GM19025 (cell line): ENCODE measurements at regions not wholly inside any gene's neighbourhood (a gene's known extent, or its start where the extent isn't known, plus 50 kb on each side); places are given as distances from the start of the nearest gene placed in this dataset.

ENCODE experiments used
- ATAC-seq: cut with Tn5 transposase; IDR thresholded peaks from one replicate; pipeline ENCODE4 v1.9.1; 2021; ENCODE audit warnings: mild to moderate bottlenecking, low read depth, moderate library complexity; ENCODE audit not compliant: unreplicated experiment

DNA sequence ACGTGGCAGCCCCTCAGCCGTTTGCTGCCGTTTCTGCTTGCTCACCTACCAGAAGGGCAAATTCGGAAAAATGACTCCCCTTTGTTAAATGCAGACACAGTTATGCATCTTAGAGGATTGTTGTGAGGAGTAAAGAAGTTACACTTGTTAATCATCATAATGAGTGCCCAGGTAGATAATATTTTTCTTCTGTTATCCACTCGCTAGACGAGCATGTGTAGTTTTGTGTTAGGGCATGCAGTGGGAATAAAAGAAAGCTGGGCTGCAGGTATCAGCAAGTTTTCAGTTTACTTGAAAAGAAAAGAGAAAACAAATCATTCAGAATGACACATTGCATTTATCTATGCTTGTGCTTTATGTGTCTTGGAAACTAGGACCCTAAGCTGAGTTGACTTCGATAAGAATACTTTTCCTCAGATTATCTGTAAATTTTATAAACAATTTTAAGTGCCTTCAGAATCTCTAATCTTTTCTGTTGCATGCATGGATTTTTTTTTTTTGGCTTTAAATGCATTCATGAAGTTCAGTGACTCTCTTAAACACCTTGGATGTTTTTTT is 365.3 kb downstream of the QKI start:
- no peak for ATAC-seq

- no peak for ATAC-seq
Observed at GRCh38 chr6:163777716-163778115, 363.2 kb downstream of the QKI start.

- no peak for ATAC-seq
Observed at GRCh38 chr6:163776906-163777686, 362.6 kb downstream of the QKI start.

DNA sequence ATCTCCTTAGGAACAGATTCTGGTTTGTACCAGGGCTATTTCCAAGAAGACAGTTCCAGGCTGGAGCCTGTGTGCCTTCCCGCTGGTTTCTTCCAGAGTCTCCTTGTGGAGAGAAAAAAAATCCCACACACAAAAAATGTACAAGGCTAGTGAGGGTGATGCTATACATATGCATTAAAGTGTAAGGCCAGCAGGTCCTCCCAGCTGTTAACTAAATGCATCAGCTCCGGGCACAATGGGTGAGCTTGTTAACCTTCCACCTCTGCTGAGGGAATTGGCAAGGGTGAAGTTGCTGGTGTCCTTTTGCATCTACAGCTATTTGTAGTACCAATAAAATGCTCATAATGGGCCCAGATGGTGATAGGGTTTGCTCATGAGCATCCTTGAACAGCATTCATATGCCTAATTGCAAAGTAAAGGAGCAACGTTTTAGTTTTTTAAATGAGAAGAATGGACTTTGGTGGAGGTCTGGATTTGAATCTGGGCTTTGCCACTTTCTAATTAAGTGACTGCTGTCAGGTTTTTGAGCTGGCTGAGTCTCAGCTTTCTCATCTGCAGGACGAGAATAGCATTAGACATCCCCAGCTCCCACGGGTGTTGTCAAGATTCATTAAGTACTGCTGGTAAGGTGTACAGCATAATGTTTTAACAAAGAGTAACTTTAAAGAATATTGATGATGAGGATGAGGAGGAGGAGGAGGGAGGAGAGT is 361.8 kb downstream of the QKI start:
- ATAC-seq, result no peak

DNA sequence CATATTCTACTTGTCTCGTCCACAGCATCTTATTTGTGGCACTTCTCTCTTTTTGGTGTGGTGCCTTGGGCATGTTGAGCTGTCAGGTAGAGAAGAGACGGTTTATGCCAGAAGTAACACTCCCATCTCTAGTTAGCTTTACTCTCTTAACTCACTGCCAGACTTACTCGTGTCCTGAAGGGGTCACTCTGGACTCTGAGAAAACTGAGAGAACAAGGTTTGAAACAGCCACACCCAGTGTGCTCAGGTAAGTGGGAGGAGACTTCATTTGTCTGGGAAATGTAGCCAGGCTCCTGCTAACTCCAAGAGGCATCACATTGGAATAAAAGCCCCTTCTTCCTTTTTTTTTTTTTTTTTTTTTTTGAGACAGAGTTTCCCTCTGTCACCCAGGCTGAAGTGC is 360.8 kb downstream of the QKI start:
- no peak for ATAC-seq

GRCh38 chr6:163774485-163774884 is 360.0 kb downstream of the QKI start:
- ATAC-seq, result no peak

DNA sequence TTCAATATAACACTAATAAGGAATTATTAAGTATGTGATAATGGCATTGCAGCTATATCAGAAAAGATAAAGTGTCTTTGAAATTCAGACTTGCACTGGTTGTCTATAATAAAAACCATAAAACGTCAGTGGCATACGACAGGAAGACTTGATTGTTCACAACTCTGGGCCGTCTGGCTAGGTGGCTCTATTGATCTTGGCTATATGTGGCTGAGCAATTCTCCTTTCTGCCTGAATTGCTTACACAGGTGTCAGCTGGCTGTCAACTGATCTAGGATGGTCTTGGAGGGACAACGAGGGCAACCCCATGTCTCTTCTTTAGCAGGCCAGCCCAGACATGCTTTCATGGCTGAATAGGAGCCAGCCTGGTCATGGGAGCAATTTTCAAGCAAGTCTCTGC is 359.1 kb downstream of the QKI start:
- ATAC-seq, result no peak

DNA sequence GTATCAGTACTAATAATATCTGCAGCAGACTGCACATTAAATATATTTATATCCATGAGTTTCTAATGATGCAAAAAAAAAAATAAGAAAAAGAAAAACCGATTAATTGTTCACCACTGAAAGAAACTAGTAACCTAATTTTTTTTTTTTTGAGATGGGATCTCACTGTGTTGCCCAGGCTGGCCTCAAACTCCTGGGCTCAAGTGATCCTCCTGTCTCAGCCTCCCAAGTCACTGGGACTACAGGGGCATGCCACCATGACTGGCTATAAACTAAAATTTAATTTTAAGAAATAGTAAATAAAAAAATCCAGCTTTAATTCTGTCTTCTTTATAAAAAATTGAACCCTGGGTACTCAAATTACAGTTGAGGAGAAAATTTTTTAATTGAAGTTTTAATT is 358.2 kb downstream of the QKI start:
- ATAC-seq, result no peak

GRCh38 chr6:163771180-163771579 is 356.7 kb downstream of the QKI start:
- ATAC-seq, result no peak

- no peak for ATAC-seq
Observed at GRCh38 chr6:163768905-163769304, 354.4 kb downstream of the QKI start.

- no peak for ATAC-seq
Observed at GRCh38 chr6:163766936-163767335, 352.4 kb downstream of the QKI start.

DNA sequence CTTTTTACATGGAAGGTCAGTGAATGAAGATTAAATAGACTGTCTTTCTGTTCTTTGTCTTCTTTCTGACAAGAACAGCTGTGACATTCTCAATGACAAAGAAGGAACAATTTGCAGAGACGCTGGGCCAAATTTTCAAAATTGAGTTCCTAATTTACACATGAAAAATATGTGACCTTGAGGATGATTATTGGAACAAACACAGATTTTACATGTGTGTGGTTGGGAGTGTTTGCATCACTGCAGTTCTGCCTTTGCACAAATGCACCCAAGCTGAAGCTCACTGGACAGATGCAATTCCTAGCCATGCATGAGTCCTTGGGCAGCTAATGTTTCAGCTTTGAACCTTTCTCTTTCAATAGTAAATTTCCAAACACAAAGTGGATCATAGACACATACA is 350.8 kb downstream of the QKI start:
- no peak for ATAC-seq

- ATAC-seq, result no peak
Observed at GRCh38 chr6:163764565-163764964, 350.0 kb downstream of the QKI start.

DNA sequence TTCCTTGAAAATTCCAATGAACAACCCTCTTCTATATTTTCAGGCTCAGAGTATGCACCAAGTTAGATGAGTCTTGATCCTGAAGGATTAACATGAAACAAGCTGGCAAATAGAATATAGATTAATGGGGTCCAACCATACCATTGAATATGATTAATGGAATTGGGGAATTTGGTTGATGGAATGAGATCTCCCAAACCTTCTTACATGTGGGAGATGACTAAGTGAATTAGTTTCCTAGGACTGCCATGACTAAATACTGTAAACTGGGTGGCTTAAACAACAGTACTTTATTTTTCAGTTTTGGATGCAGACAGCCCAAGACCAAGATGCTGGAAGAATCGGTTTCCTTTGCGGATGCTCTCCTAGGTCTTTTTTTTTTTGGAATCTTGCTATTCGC is 347.0 kb downstream of the QKI start:
- ATAC-seq, result no peak

- no peak for ATAC-seq
Observed at GRCh38 chr6:163760860-163761259, 346.3 kb downstream of the QKI start.

DNA sequence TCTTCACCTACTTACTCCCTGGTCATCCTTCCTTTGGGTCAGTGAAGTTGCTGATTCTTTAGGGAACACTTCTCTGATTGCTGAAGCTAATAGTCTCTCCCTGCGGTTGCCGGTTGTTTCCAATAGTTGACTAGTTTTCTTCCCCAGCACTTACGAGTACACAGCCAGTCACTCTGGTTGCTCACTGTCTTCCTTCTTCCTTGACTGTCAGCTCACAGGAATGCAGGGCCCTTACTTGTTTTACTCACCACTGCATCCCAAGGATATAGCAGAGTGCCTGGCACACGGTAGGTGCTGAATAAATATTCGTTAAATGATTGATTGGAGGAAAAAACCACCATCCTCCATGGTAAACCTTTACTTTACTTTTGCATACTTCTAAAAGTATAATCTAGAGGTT is 345.0 kb downstream of the QKI start:
- no peak for ATAC-seq

- ATAC-seq, result no peak
Observed at GRCh38 chr6:163757520-163757919, 343.0 kb downstream of the QKI start.

- peak; percentile 100 for ATAC-seq
Observed at GRCh38 chr6:163756079-163756478, 341.6 kb downstream of the QKI start.

DNA sequence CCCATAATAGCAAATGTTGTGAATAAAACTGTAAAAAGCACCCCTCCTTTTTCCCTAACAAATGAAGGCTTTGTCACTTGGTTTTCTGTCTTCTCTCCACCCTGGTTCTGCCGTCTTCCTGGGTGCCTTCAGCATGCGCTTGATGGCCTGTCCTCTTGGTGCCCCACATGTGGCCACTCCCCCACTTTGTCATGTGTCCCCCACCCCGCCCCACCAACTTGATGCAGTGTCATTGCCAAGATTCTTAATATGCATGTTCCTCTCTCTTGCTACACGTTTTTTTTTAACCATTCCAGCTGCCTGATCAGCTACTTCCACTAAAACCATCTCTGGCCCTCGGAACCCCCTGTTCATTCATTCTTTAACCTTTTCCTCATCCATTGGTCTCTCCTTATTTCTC is 340.3 kb downstream of the QKI start:
- no peak for ATAC-seq

DNA sequence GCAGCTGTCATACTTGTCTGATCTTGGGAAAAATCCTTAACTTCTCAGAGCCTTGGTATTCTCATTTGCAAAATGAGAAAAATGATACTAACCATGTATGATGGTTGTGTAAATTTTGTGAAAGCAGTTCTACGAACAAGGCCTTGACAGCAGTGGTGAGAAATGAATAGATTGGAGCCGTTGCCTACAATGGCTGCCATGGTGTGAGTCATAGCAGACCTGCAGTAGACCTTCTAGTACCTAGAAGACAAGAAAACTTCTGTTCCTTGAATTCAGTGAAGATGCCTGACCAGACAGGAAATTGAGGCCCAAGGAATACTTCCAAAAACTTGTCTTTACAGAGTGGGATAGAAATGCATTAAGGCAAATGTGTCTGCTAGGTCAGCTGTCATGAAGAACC is 338.9 kb downstream of the QKI start:
- ATAC-seq, result no peak

- ATAC-seq, result no peak
Observed at GRCh38 chr6:163752446-163752845, 337.9 kb downstream of the QKI start.

- ATAC-seq, result no peak
Observed at GRCh38 chr6:163751032-163751525, 336.6 kb downstream of the QKI start.
